HG02981 (cell line): ENCODE measurements at regions not wholly inside any gene's neighbourhood (a gene's known extent, or its start where the extent isn't known, plus 50 kb on each side); places are given as distances from the start of the nearest gene placed in this dataset.

Experiments used
- ATAC-seq: cut with Tn5 transposase; IDR thresholded peaks from one replicate; pipeline ENCODE4 v1.9.1; 2021; ENCODE audit warnings: mild to moderate bottlenecking, moderate library complexity; ENCODE audit not compliant: unreplicated experiment

- ATAC-seq = no peak
Measured at GRCh38 chr1:30488324-30488913, 235.0 kb downstream of the MATN1 start.

GRCh38 chr1:30487042-30487441 is 236.3 kb downstream of the MATN1 start:
- no peak for ATAC-seq

DNA sequence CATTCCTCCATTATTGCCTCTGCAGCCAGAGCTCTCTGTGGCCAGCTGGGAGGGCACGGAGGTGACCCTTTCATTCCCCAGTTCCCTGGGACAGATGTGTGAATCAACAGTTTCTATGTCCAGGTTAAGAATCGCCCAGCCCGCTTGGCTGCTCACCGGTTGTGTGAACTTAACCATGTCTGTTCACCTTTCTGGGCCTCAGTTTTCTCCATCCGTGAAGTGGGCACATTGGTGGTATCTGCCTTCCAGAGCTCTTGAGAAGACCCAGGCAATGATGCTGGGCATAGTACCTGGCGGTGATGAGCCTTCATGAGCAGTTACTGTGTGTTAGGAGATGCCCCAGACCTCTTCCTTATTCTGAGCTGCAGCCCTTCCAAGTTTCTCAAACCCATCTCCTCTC is 238.3 kb downstream of the MATN1 start:
- ATAC-seq = no peak

GRCh38 chr1:30484668-30485067 is 238.7 kb downstream of the MATN1 start:
- ATAC-seq = no peak

DNA sequence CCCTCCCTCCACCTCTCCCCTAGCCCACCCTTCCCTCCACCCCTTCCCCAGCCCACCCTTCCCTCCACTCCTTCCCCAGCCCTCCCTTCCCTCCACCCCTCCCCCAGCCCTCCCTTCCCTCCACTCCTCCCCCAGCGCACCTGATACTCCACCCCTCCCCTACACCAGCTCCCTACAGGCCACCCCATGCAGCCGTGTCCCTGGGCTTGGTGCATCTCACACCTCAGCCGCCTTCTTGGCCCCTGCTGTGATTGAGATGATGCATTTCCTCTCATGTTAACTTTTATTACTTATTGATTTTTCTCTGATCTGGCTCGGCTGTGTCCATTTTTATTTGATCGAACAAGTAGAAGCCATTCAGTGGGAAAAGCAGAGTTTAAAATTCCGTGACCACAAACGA is 243.8 kb downstream of the MATN1 start:
- no peak for ATAC-seq

DNA sequence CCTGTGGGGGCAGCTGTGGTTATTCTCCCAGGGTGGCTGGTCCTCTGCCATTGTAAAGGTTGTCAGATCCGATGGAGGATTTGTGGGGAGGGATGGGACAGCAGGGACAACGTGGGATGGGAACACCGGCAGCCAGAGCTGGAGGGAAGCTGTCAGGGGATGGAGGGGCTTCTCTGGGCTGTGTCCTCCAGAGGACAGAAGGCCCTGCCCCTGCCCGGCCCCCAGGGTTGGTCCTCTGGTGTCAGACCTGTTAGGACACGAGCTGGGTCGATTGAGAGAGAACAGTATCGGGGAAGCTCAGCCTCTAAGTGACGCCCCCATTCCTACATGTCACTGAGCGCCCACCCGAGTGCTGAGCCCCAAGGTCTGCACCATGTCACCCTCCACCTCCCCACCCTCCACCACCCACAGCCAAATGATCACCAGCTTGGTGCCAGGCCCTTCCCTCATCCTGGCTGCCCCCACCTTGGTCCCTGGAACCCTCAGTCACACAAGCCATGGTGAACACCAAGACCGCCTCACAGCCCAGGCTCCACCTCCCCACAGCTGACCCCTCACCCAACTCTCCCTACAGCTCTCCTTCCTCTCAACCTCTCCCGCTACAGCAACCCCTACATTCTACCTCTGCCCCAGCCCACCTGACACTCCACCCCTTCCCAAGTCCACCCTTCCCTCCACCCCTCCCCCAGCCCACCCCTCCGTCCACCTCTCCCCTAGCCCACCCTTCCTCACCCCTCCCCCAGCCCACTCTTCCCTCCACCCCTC is 244.4 kb downstream of the MATN1 start:
- no peak for ATAC-seq

- no peak for ATAC-seq
Measured at GRCh38 chr1:30478283-30478682, 245.1 kb downstream of the MATN1 start.

GRCh38 chr1:30477588-30477987 is 245.8 kb downstream of the MATN1 start:
- no peak for ATAC-seq

DNA sequence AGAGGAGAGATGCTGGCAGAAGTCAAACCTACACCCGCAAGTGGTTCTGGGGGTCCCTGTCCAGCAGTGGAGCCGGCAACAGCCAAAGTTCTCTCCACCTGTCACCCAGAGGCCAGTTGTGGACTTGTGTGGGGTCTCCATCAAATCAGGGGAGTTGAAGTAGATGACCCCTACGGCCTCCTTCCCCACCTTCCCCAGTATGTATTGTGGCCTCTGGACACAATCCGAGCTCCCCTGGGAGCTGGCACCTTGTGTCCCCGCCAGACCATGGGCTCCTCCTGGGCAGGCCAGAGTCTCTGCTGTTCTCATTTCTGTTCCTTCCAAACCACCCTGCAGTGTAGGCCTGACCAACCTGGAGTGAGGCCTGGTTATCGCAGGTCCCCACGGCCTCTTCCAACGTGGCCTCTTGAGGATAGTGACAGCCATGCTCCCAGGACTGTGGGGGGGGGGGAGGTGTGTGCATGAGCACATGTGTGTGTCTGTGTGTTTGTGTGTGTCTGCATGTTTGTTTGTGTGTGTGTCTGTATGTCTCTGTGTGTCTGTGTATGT is 246.4 kb downstream of the MATN1 start:
- no peak for ATAC-seq

DNA sequence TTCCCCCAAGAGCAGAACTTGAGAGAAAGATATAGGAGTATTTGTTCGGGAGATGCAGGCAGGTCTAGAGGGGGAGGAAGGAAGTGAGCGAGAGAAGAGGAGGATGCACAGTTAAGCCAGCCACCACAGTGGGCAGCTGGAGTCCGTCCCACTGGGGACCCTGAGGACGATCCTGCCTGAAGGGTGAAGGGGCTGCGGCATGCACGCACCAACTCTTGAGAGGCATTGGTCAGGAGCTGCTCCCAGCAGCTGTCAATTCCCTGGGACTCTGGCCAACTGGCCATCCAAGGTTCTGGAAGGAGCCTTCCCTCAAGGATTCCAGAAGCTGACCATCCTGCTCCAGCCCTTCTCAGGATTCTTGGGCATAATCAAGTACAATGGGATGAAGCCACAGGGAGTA is 246.9 kb downstream of the MATN1 start:
- no peak for ATAC-seq

- ATAC-seq = no peak
Measured at GRCh38 chr1:30475966-30476365, 247.4 kb downstream of the MATN1 start.

DNA sequence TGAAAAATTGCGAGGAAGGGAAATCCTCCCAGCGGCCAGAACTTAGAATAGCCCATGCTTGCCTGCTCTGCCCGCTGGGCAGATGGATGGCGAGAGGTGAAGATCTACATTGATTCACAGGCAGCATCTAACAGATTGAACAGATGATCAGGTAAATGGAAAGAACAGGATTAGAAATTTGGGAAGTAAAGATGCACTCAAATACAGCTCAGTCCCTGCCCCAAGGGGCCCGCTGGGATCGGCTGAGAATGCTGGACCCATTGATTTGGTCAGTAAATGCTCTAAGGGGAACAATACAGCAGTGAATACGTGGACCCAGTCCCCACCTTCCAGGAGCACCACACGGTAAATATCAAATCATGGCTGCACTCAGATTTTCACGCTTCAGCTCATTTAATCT is 248.2 kb downstream of the MATN1 start:
- ATAC-seq = no peak

DNA sequence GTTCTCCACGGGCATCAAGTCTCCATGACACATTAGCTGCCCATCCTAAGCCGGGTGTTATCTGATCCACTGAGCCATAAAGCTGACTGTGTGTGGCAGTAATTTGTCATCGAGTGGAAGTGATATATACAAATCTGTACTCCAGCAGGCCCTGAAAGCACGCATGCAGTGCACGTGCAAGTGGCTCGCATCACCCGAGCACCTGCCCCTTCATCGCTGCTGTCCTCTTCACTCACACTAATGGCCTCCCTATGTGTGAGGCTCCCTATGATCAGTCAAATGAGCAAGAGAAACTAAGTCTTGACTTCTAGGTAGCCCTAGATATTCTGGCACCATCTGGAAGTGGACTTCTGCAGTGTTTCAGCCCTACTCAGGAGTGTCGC is 248.6 kb downstream of the MATN1 start:
- ATAC-seq = no peak

DNA sequence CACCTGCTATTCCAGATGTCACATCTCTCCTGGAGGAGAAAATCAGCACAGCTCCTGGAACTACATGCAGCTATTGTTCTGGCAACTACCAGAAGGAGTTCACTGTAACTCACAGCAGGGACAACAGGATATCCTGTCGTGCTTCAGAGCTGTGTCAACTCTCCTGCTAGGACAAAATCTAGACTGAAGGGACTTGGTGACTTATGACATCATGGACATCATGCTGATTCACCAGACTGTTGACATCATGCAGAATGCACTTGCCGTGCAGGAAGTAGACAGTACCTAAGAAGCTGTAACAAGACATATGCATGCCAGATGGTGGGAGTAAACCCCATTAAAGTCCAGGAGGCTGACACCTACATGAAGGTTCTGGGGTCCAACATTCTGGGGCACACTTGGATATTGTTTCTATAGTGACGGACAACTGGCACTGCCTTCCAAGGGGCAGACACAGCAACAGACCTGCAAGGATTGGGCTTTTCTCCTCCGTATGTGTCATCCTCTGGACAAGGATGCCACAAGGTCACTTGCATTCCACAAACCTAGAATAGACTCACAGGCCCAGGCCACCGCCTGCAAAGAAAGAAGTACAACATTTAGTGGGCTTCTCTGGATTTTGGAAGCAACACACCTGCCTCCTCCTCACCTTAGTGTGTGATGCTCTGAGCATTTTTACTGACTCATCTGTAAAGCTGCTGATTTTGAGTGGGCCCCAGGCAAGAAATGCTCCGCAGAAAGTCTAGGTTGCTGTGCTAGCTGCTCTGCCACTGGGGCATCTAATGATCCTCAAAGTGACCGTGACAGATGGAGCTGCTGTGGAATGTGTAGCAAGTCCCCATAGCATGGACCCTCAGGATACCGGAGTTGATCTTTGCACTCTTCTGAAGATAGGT is 249.2 kb downstream of the MATN1 start:
- ATAC-seq = no peak

DNA sequence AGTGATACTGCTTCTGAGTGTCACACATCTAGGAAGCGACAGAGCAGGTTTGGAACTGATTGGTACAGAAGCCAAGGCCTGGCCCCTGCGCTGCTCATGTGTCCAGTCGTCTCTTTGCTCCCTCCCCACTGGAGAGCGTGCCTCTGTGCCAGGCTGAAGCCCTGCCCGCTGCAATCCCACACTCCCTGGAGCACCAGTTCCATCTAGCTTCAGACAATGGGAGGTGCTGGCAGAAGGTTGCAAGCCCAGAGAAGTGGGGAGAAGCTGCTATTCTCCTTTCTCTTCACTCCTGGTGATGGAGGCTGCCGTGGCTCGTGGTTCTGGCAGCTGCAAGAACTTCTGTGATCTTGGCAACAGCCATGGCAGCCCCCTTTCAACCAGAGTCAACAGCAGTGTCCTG is 250.9 kb downstream of the MATN1 start:
- ATAC-seq = no peak

DNA sequence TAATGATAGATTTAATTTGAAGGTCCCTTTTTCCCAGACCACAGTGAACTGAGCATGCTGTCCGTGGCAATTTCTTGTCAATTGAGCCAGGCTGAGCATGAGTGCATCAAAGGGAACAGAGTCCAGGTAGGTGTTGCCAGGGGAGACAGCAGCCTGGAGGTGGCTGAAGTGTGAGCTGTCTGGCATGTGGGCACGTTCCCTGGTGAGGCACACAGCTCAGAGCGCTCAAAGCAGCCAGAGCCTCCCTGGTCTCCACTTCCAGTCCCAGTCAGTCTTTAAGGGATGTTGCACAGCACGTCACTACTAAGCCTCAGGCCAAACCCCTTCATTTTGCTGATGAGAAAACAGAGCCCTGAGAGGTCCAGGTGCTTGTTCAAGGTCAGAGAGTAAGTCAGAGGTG is 251.4 kb downstream of the MATN1 start:
- ATAC-seq = no peak

GRCh38 chr1:30471307-30471706 is 252.1 kb downstream of the MATN1 start:
- no peak for ATAC-seq

GRCh38 chr1:30469426-30469825 is 254.0 kb downstream of the MATN1 start:
- no peak for ATAC-seq

- no peak for ATAC-seq
Measured at GRCh38 chr1:30467101-30467500, 256.3 kb downstream of the MATN1 start.

GRCh38 chr1:30466610-30467009 is 256.8 kb downstream of the MATN1 start:
- no peak for ATAC-seq

GRCh38 chr1:30466026-30466425 is 257.4 kb downstream of the MATN1 start:
- ATAC-seq = no peak

GRCh38 chr1:30465096-30465495 is 258.3 kb downstream of the MATN1 start:
- ATAC-seq = no peak
